Endometrial microvascular endothelial cells (primary cell): ENCODE measurements at regions not wholly inside any gene's neighbourhood (a gene's known extent, or its start where the extent isn't known, plus 50 kb on each side); places are given as distances from the start of the nearest gene placed in this dataset.
"Not testable (repeated sequence)": the region's sequence is repeated elsewhere in the genome, so short reads cannot be mapped to it uniquely, and the experiment has no call there.

Experiments
- in situ Hi-C: cut with HindIII; loops from 2 replicates; pipeline ENCODE4 v1.10.0; 2017; ENCODE audit warnings: low sequenced_read_pairs, low pct_unique_long_range_greater_than_20kb; ENCODE audit errors: inconsistent ontology term

GRCh38 chr2:150323071-150323470 lies 164.4 kb downstream of the RND3 start:
- in situ Hi-C loops: not testable (repeated sequence)

- in situ Hi-C loops: no loop called here
These were observed 166.9 kb downstream of the RND3 start for GRCh38 chr2:150320608-150321007.

GRCh38 chr2:150319658-150320555 lies 167.6 kb downstream of the RND3 start:
- in situ Hi-C loops: no loop called here

GRCh38 chr2:150319085-150319484 lies 168.4 kb downstream of the RND3 start:
- in situ Hi-C loops: no loop called here

GRCh38 chr2:150312271-150312670 lies 175.2 kb downstream of the RND3 start:
- in situ Hi-C loops: no loop called here

- in situ Hi-C loops: no loop called here
These were observed 178.0 kb downstream of the RND3 start for GRCh38 chr2:150309311-150310080.

- in situ Hi-C loops: no loop called here
These were observed 180.2 kb downstream of the RND3 start for GRCh38 chr2:150307258-150307657.

- in situ Hi-C loops: no loop called here
These were observed 184.2 kb downstream of the RND3 start for GRCh38 chr2:150303281-150303680.

GRCh38 chr2:150298571-150299305 lies 188.7 kb downstream of the RND3 start:
- in situ Hi-C loops: no loop called here

GRCh38 chr2:150296770-150297546 lies 190.5 kb downstream of the RND3 start:
- in situ Hi-C loops: no loop called here

GRCh38 chr2:150295544-150295943 lies 191.9 kb downstream of the RND3 start:
- in situ Hi-C loops: no loop called here

GRCh38 chr2:150293771-150294170 lies 193.7 kb downstream of the RND3 start:
- in situ Hi-C loops: no loop called here

GRCh38 chr2:150292807-150293206 lies 194.7 kb downstream of the RND3 start:
- in situ Hi-C loops: no loop called here

- in situ Hi-C loops: no loop called here
These were observed 195.3 kb downstream of the RND3 start for GRCh38 chr2:150292192-150292591.

GRCh38 chr2:150286730-150287362 lies 200.6 kb downstream of the RND3 start:
- in situ Hi-C loops: no loop called here

- in situ Hi-C loops: no loop called here
These were observed 203.4 kb downstream of the RND3 start for GRCh38 chr2:150284116-150284515.

- in situ Hi-C loops: no loop called here
These were observed 204.6 kb downstream of the RND3 start for GRCh38 chr2:150282771-150283371.

GRCh38 chr2:150282357-150282756 lies 205.1 kb downstream of the RND3 start:
- in situ Hi-C loops: no loop called here
